Psoas muscle (tissue), 7 donors: ENCODE measurements at regions not wholly inside any gene's neighbourhood (a gene's known extent, or its start where the extent isn't known, plus 50 kb on each side); places are given as distances from the start of the nearest gene placed in this dataset.
"Not testable (repeated sequence)": the region's sequence is repeated elsewhere in the genome, so short reads cannot be mapped to it uniquely, and the experiment has no call there.

ENCODE experiments used
- ATAC-seq, 4 donors: fragments of 200-7000 bp; cut with Tn5 transposase; one replicate each; pipeline ENCODE4 v1.9.1; 2020; ENCODE audit warnings: moderate library complexity in 3 of 4, mild to moderate bottlenecking in 2 of 4
- DNase-seq, 2 donors: peaks; one replicate each; pipeline ENCODE4 v3.0.0-alpha.2; 2020
- H3K27ac ChIP-seq: fragments of 200-600 bp; one replicate; pipeline ENCODE4 v1.8.0; 2022
- H3K27me3 ChIP-seq, 3 donors: fragments of 200-600 bp in 1 of 3; one replicate each; pipeline versions ENCODE4 v1.6.1 to v1.8.0; 2013 to 2022; ENCODE audit warnings: low read length in 2 of 3, mild to moderate bottlenecking in 2 of 3, moderate library complexity in 1 of 3; ENCODE audit not compliant: insufficient read depth in 3 of 3
- H3K36me3 ChIP-seq, 2 donors: fragments of 200-600 bp in 1 of 2; one replicate each; pipeline versions ENCODE4 v1.6.1 to v1.8.0; 2013 to 2022; ENCODE audit warnings: low read depth in 1 of 2, mild to moderate bottlenecking in 1 of 2, moderate library complexity in 1 of 2; ENCODE audit not compliant: insufficient read depth in 1 of 2
- H3K4me1 ChIP-seq: fragments of 200-600 bp; one replicate; pipeline ENCODE4 v1.8.0; 2022
- H3K4me3 ChIP-seq: fragments of 200-600 bp; one replicate; pipeline ENCODE4 v1.8.0; 2022; ENCODE audit warnings: mild to moderate bottlenecking
- H3K9me3 ChIP-seq: fragments of 200-600 bp; one replicate; pipeline ENCODE4 v1.8.0; 2022
- CTCF ChIP-seq: fragments of 200-600 bp; IDR thresholded peaks from one replicate; pipeline ENCODE4 v1.8.0; 2022; ENCODE audit warnings: antibody characterized with exemption
- WGBS, 3 donors: extraction: QIAGEN DNeasy Blood & Tissue Kit; methylation state at CpG; one replicate each; pipeline versions ENCODE4 v1.1.6 to v1.1.7; 2013; 5-methylcytosine and 5-hydroxymethylcytosine counted together
- intact Hi-C, 2 donors: fragments of 100-400 bp; cut with DNase I; formaldehyde crosslinking; loops; one replicate each; pipeline versions ENCODE4 v1.11.0 to v1.14.2; 2022
- donor health status: healthy with polysubstance abuse.
- donor health status: DM: no; HTN: no; CAD: no; lungs with moderate emphysema.
- donor health status: Bipolar disorder and iron deficiency.
- donor health status: healthy.
- donor health status: DM: yes; HTN: yes; CAD: no.
- donor health status: DM: no; HTN: no; CAD: no.
- donor health status: DM: yes; HTN: yes; CAD: no.

DNA sequence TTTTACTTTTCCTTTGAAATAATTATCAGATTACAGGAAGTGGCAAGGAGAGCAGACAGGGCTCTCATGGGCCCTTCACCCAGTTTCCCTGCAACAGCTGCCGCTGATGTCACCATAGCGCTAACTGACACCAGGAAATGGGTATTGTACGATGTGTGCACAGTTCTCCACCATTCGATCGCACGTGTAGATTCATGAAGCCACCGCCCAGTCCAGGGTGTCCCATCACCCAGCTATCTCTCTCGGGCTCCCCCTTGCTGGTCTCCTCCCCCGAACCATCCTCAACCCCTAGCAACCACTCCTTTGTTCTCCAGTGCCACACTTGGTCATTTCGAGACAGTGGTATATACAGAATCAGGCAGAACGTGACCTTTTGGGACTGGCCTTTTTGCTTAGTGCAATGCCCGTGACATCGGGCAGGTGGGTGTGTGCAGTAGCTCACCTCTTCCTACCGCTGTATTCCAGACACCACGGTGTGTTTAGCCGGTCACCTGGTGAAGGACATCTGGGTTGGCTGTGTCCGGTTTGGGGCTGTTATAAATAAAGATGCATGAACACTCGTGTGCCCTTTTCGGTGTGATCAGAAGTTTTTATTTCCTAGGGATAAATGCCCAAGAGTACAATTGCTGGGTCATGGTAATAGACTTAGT lies 118.4 kb downstream of the CRYAA start:
- H3K4me1 ChIP-seq: no peaks in the 10 kb centered on the region
- no peaks in the 10 kb centered on the region for H3K9me3 ChIP-seq
- no peaks in the 10 kb centered on the region for H3K36me3 ChIP-seq
- WGBS, 3 donors: 80 to 85% (median 81%) methylated on average over 19 of the region's 19 CpGs
- H3K27me3 ChIP-seq: peaks cover 0 to 15% (median 0%) of the 10 kb centered on the region in 3 donors
- peak in 1 of 4 donors; percentile 23 for ATAC-seq
- H3K4me3 ChIP-seq: no peak overlapping the region
- intact Hi-C loops: no loop called here
- no peak for TF ChIP-seq CTCF
- no peak overlapping the region for H3K27ac ChIP-seq
- peak in 1 of 2 donors; percentile 8 for DNase-seq

DNA sequence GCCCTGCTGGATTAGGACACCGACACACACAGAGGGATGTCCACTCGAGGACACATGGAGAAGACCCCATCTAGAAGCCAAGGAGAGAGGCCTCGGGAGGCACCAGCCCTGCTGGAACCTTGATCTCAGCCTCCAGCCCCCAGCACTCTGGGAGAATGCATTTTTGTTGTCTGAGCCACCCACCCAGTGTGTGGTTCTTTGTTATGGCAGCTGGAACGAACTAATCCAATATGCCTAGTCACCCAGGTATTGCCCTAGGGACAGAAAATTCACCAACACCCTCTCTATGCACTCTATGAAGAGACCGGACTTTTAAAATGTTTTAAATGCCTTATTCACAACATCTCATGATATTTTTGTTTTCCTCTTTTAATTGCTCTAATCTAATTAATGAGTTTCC lies 117.4 kb downstream of the CRYAA start:
- ATAC-seq (no peak), DNase-seq (no peak)
- H3K4me1 ChIP-seq: no peaks in the 10 kb centered on the region
- no peak overlapping the region for H3K27ac ChIP-seq
- TF ChIP-seq CTCF: no peak
- peaks cover 0 to 13% (median 0%) of the 10 kb centered on the region in 3 donors for H3K27me3 ChIP-seq
- WGBS, 3 donors: 83 to 96% (median 95%) methylated on average over 5 of the region's 5 CpGs
- no peaks in the 10 kb centered on the region for H3K36me3 ChIP-seq
- H3K9me3 ChIP-seq: no peaks in the 10 kb centered on the region
- H3K4me3 ChIP-seq: no peak overlapping the region
- intact Hi-C loops: no loop called here

- no peak for ATAC-seq
- Histone ChIP-seq H3K4me3 (no peak overlapping the region), H3K4me1 (no peaks in the 10 kb centered on the region), H3K36me3 (no peaks in the 10 kb centered on the region), H3K27ac (no peak overlapping the region), H3K27me3 (peaks cover 0 to 2% (median 0%) of the 10 kb centered on the region in 3 donors), H3K9me3 (no peaks in the 10 kb centered on the region)
- 96 to 98% (median 97%) methylated on average over 3 of the region's 3 CpGs for WGBS, 3 donors
- intact Hi-C loops: no loop called here
- no peak for DNase-seq
- TF ChIP-seq CTCF: no peak
These were observed 115.9 kb downstream of the CRYAA start for GRCh38 chr21:43284700-43285099.

GRCh38 chr21:43284238-43284637 lies 115.4 kb downstream of the CRYAA start:
- H3K36me3 ChIP-seq: no peaks in the 10 kb centered on the region
- no peaks in the 10 kb centered on the region for H3K4me1 ChIP-seq
- H3K27ac ChIP-seq: no peak overlapping the region
- no peaks in the 10 kb centered on the region for H3K9me3 ChIP-seq
- H3K4me3 ChIP-seq: no peak overlapping the region
- intact Hi-C loops: no loop called here
- peaks cover 0 to 4% (median under 1%) of the 10 kb centered on the region in 3 donors for H3K27me3 ChIP-seq
- ATAC-seq (no peak), DNase-seq (no peak)
- TF ChIP-seq CTCF: no peak
- WGBS, 3 donors: 96 to 97% (median 97%) methylated on average over 1 of the region's 1 CpG

DNA sequence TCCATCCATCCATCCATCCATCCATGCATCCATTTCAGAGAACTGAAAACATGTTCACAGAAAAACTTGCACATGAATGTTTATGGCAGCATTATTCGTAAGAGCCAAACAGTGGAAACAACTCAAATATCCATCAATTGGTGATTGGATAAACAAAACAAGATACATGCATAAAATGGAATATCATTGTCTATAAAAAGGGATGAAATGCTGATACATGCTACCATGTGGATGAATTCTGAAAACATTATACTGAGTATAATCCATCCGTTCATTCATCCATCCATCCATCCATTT lies 115.1 kb downstream of the CRYAA start:
- 96 to 97% (median 97%) methylated on average over 2 of the region's 2 CpGs for WGBS, 3 donors
- DNase-seq, H3K27ac ChIP-seq, H3K27me3 ChIP-seq, H3K4me1 ChIP-seq, intact Hi-C loops, H3K9me3 ChIP-seq, ATAC-seq, H3K4me3 ChIP-seq, H3K36me3 ChIP-seq: not testable (repeated sequence)
